SK-N-SH (cell line): ENCODE measurements at regions not wholly inside any gene's neighbourhood (a gene's known extent, or its start where the extent isn't known, plus 50 kb on each side); places are given as distances from the start of the nearest gene placed in this dataset.

ENCODE experiments used
- CTCF ChIA-PET: fragments of 300-600, 350-600 bp; formaldehyde crosslinking; extraction: SDS; loops from one replicate; lab custom pipeline; 2021; lab: Yijun Ruan, JAX
- POLR2A ChIA-PET: fragments of 350-600 bp; sonication (Branson Sonifier 250); formaldehyde crosslinking; extraction: SDS; loops from one replicate; lab custom pipeline; 2020; ENCODE audit warnings: antibody characterized with exemption, inconsistent platforms; lab: Yijun Ruan, JAX
- DNase-seq: peaks from one replicate; pipeline ENCODE4 v3.0.0; 2012
- H2AFZ ChIP-seq: fragments of 200-600 bp; sonication (generic); 2 replicates; pipeline ENCODE4 v1.8.1; 2016; ENCODE audit warnings: antibody characterized with exemption, mild to moderate bottlenecking, low read depth
- H3F3A ChIP-seq: fragments of 200-600 bp; sonication (generic); replicated peaks from 2 replicates; pipeline ENCODE3; 2016; ENCODE audit warnings: antibody characterized with exemption, mild to moderate bottlenecking; ENCODE audit not compliant: insufficient read depth
- H3K27ac ChIP-seq, 2 experiments: fragments of 200-500 bp in 1 of 2; fragments of 200-600 bp in 1 of 2; sonication (Bioruptor generic) in 1 of 2; sonication (generic), shearing (Covaris generic) in 1 of 2; 2 replicates each; pipeline versions ENCODE4 v1.5.1 to v1.6.1; 2014 to 2016; ENCODE audit warnings: low read depth in 2 of 2, inconsistent platforms in 1 of 2, low read length in 1 of 2, mild to moderate bottlenecking in 1 of 2, mixed read lengths in 1 of 2
- H3K27me3 ChIP-seq: fragments of 200-600 bp; sonication (generic), shearing (Covaris generic); 2 replicates; pipeline ENCODE4 v1.6.1; 2016; ENCODE audit warnings: mixed run types; ENCODE audit not compliant: insufficient read depth
- H3K36me3 ChIP-seq, 2 experiments: fragments of 200-500 bp in 1 of 2; fragments of 200-600 bp in 1 of 2; sonication (Bioruptor generic) in 1 of 2; sonication (generic) in 1 of 2; replicated peaks in 1 of 2; 2 replicates each; pipeline versions ENCODE3 to v1.5.1; 2014 to 2016; ENCODE audit warnings: low read length in 1 of 2, mild to moderate bottlenecking in 1 of 2; ENCODE audit not compliant: insufficient read depth in 2 of 2, control insufficient read depth in 1 of 2
- H3K4me1 ChIP-seq, 2 experiments: fragments of 200-500 bp in 1 of 2; fragments of 200-600 bp in 1 of 2; sonication (Bioruptor generic) in 1 of 2; sonication (generic), shearing (Covaris generic) in 1 of 2; 2 replicates each; pipeline versions ENCODE4 v1.5.1 to v1.6.1; 2014 to 2016; ENCODE audit warnings: low read depth in 1 of 2, low read length in 1 of 2, mixed run types in 1 of 2; ENCODE audit not compliant: insufficient read depth in 2 of 2, control insufficient read depth in 1 of 2
- H3K4me2 ChIP-seq: fragments of 200-600 bp; sonication (generic), shearing (Covaris generic); 2 replicates; pipeline ENCODE4 v1.6.1; 2017; ENCODE audit warnings: mixed run types
- H3K4me3 ChIP-seq, 2 experiments: fragments of 200-500 bp in 1 of 2; fragments of 200-600 bp in 1 of 2; sonication (Bioruptor generic) in 1 of 2; sonication (generic), shearing (Covaris generic) in 1 of 2; 2 replicates each; pipeline versions ENCODE4 v1.5.1 to v1.8.1; 2014 to 2016; ENCODE audit warnings: low read depth in 2 of 2, inconsistent platforms in 1 of 2, low read length in 1 of 2, mild to moderate bottlenecking in 1 of 2, mixed read lengths in 1 of 2, moderate library complexity in 1 of 2
- H3K79me2 ChIP-seq: fragments of 200-600 bp; sonication (generic); 2 replicates; pipeline ENCODE4 v1.8.1; 2017; ENCODE audit warnings: mild to moderate bottlenecking; ENCODE audit not compliant: insufficient read depth
- H3K9ac ChIP-seq: fragments of 200-600 bp; sonication (generic); 2 replicates; pipeline ENCODE4 v1.6.1; 2017; ENCODE audit warnings: mixed run types
- H3K9me2 ChIP-seq: fragments of 200-600 bp; sonication (generic); 2 replicates; pipeline ENCODE4 v1.6.1; 2017; ENCODE audit warnings: mixed run types
- H3K9me3 ChIP-seq: fragments of 200-600 bp; sonication (generic); 2 replicates; pipeline ENCODE4 v1.6.1; 2017; ENCODE audit warnings: mixed run types, mild to moderate bottlenecking, moderate library complexity
- H4K20me1 ChIP-seq: fragments of 200-600 bp; sonication (generic); 2 replicates; pipeline ENCODE4 v1.6.1; 2017; ENCODE audit warnings: mild to moderate bottlenecking, mixed run types; ENCODE audit not compliant: insufficient read depth
- FOXJ3 ChIP-seq: sonication (generic); formaldehyde crosslinking; IDR thresholded peaks from 2 replicates; pipeline ENCODE4 v1.5.1; 2020; ENCODE audit warnings: mild to moderate bottlenecking, missing genetic modification reagents
- JUND ChIP-seq: IDR thresholded peaks from 2 replicates; pipeline ENCODE4 v1.4.0; 2012
- MXI1 ChIP-seq: IDR thresholded peaks from 2 replicates; pipeline ENCODE4 v1.6.1; 2012; ENCODE audit warnings: mild to moderate bottlenecking, low read depth, low read length, improper control_type of control experiment
- RAD21 ChIP-seq: IDR thresholded peaks from 2 replicates; pipeline ENCODE4 v1.6.1; 2012; ENCODE audit warnings: mild to moderate bottlenecking, low read length
- RCOR1 ChIP-seq: fragments of 150-350 bp; IDR thresholded peaks from 2 replicates; pipeline ENCODE4 v1.6.1; 2017; ENCODE audit warnings: antibody characterized with exemption, low read length
- TAF1 ChIP-seq: IDR thresholded peaks from 2 replicates; pipeline ENCODE4 v1.6.1; 2012; ENCODE audit warnings: low read depth, mild to moderate bottlenecking, low read length, moderate library complexity, borderline replicate concordance
- WGBS: methylation state at CpG from one replicate; pipeline ENCODE4 v1.1.6; 2017; ENCODE audit warnings: low lambda C conversion rate; 5-methylcytosine and 5-hydroxymethylcytosine counted together
- TF ChIP-seq, protein P1 (sequence below): IDR thresholded peaks from 2 replicates; pipeline ENCODE4 v1.4.0; 2012; ENCODE audit warnings: low read depth, borderline replicate concordance
- TF ChIP-seq, protein P2 (sequence below): fragments of 150-350 bp; IDR thresholded peaks from 2 replicates; pipeline ENCODE4 v1.6.1; 2016; ENCODE audit warnings: mild to moderate bottlenecking, low read depth, low read length

DNA sequence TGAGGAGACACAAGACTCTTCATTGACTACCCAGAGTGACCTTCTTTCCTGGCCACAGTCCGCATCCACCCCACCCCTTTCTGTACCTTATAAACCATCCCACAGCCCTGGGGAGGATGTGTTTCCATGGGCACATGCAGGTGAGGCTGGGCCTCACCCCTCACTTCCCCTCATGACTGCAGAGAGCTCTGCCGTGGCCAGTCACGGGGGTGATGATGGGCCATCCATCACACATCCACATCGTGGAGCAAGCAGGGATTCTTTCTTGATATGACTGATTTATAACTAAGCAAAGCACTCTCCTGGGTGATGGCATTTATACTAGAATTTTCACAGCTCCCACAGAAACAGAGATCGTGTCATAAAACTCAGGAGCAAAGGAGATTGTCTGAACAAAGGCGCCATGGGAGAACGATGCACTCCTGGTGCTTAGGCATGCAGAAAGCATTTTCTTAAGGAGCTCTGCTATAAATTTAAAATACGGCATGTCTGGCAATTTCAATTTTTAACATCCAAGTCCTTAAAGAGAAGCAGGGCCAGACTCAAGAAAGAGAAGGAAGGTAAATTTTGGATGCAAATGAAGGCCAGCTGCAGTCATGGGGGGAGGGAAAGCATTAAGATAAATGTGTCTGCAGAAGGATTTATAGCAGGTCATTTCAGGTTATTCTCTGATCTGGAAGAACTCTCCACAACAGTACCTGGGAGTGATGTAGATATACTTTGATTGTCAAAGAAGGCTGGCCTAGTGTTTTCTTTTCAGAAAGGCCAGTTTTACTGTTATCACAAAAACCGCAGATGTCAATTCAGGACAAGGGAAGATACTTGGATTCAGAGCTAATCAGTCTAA lies 777.0 kb downstream of the C6orf118 start:
- 44% methylated on average over 9 of the region's 9 CpGs for WGBS
- CTCF ChIA-PET = interaction anchor here (0.7 to 1.0 kb wide), 2 partner anchors 9 to 319 kb away, joined by 3 read pairs; no protein-coding TSS in a partner anchor
- no peaks in the 10 kb centered on the region for H4K20me1 ChIP-seq
- no peak overlapping the region for H2AFZ ChIP-seq
- H3K4me2 ChIP-seq = no peak overlapping the region
- H3K79me2 ChIP-seq = no peaks in the 10 kb centered on the region
- TF ChIP-seq TAF1 (no peak), MXI1 (no peak), FOXJ3 (CRISPR knock-in tag) (no peak), RCOR1 (no peak)
- TF ChIP-seq, protein P1, sequence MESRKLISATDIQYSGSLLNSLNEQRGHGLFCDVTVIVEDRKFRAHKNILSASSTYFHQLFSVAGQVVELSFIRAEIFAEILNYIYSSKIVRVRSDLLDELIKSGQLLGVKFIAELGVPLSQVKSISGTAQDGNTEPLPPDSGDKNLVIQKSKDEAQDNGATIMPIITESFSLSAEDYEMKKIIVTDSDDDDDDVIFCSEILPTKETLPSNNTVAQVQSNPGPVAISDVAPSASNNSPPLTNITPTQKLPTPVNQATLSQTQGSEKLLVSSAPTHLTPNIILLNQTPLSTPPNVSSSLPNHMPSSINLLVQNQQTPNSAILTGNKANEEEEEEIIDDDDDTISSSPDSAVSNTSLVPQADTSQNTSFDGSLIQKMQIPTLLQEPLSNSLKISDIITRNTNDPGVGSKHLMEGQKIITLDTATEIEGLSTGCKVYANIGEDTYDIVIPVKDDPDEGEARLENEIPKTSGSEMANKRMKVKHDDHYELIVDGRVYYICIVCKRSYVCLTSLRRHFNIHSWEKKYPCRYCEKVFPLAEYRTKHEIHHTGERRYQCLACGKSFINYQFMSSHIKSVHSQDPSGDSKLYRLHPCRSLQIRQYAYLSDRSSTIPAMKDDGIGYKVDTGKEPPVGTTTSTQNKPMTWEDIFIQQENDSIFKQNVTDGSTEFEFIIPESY = no peak
- TF ChIP-seq, all 33 proteins: peak for 0
- POLR2A ChIA-PET = no interaction called here
- no peak overlapping the region for H3K4me3 ChIP-seq
- no peaks in the 10 kb centered on the region for H3K27me3 ChIP-seq
- H3K9me2 ChIP-seq = no peaks in the 10 kb centered on the region
- no peaks in the 10 kb centered on the region for H3K36me3 ChIP-seq
- H3K27ac ChIP-seq = no peak overlapping the region
- H3F3A ChIP-seq = no peaks in the 10 kb centered on the region
- no peak overlapping the region for H3K9ac ChIP-seq
- DNase-seq = peak; percentile 11
- H3K9me3 ChIP-seq = peaks cover 4% of the 10 kb centered on the region; the same call in 1 of the 2 replicates
- peaks cover 0 to 7% of the 10 kb centered on the region in 2 experiments; a peak in 2 of 4 replicates for H3K4me1 ChIP-seq

DNA sequence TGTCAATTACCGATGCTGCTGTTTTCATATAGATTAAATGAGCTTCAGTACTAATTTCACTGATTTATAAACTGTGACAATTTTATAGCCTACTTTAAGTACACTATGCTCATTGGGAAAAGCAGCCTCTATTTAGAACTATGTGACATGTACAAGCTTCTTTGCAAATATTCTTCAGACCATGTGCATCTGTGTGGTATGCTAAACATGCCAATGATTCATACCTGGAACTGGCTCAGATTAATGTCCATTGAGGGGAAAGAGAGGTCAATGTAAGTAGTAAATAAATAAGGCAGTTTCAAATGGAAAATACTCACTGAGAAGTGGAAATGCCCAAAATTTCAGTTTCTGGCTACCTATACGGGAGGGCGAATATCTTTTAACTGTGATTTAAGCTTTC lies 777.7 kb downstream of the C6orf118 start:
- no peak for DNase-seq
- CTCF ChIA-PET = no interaction called here

DNA sequence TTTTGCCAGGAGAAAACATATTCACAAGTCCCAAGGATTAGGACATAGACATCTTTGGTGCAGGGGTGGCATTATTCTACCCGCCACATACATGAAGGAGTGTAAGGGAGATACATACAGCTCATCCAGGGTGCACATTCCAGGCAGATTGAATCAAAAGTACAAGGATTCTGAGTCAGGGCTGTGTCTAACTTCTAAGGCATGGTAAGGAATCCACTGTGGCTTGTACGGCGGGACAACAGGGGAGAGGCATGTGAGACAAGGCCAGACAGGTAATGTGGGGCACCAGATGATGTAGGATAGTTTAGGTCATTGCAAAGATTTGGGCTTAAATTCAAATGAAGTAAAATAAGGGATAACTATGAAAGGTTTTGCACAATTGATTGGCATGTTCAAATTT lies 780.9 kb downstream of the C6orf118 start:
- Histone ChIP-seq H2AFZ (no peak overlapping the region), H3K9me3 (no peaks in the 10 kb centered on the region), H3F3A (no peaks in the 10 kb centered on the region), H3K36me3 (no peaks in the 10 kb centered on the region), H3K4me2 (no peak overlapping the region), H4K20me1 (no peaks in the 10 kb centered on the region), H3K4me1 (peaks cover 0 to 5% of the 10 kb centered on the region in 2 experiments; a peak in 2 of 4 replicates), H3K9ac (no peak overlapping the region), H3K27me3 (no peaks in the 10 kb centered on the region), H3K79me2 (no peaks in the 10 kb centered on the region), H3K27ac (no peak overlapping the region), H3K4me3 (no peak overlapping the region), H3K9me2 (no peaks in the 10 kb centered on the region)
- ChIA-PET CTCF (no interaction called here), POLR2A (no interaction called here)
- TF ChIP-seq RAD21 (no peak), MXI1 (no peak), RCOR1 (no peak)
- TF ChIP-seq, protein P2, sequence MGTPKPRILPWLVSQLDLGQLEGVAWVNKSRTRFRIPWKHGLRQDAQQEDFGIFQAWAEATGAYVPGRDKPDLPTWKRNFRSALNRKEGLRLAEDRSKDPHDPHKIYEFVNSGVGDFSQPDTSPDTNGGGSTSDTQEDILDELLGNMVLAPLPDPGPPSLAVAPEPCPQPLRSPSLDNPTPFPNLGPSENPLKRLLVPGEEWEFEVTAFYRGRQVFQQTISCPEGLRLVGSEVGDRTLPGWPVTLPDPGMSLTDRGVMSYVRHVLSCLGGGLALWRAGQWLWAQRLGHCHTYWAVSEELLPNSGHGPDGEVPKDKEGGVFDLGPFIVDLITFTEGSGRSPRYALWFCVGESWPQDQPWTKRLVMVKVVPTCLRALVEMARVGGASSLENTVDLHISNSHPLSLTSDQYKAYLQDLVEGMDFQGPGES = no peak
- TF ChIP-seq, protein P1 = no peak
- WGBS = 15% methylated on average over 3 of the region's 3 CpGs
- no peak for DNase-seq

More for the DNA sequence above, 777.7 kb downstream of the C6orf118 start:
- Histone ChIP-seq H3K79me2 (no peaks in the 10 kb centered on the region), H3K9me3 (peaks cover 2% of the 10 kb centered on the region; the same call in 1 of the 2 replicates), H3K36me3 (no peaks in the 10 kb centered on the region), H3K27ac (no peak overlapping the region), H3K9ac (no peak overlapping the region), H2AFZ (no peak overlapping the region), H3F3A (no peaks in the 10 kb centered on the region), H3K9me2 (no peaks in the 10 kb centered on the region), H4K20me1 (no peaks in the 10 kb centered on the region), H3K4me2 (no peak overlapping the region), H3K27me3 (no peaks in the 10 kb centered on the region), H3K4me1 (peaks cover 0 to 7% of the 10 kb centered on the region in 2 experiments; a peak in 2 of 4 replicates)
- POLR2A ChIA-PET = no interaction called here
- no peak for TF ChIP-seq RAD21
- no peak for TF ChIP-seq JUND
- TF ChIP-seq, all 33 proteins: peak for 0
- WGBS = 47% methylated on average over 3 of the region's 3 CpGs
- no peak overlapping the region for H3K4me3 ChIP-seq
